ENCODE measurements at regions not wholly inside any gene's neighbourhood (a gene's known extent, or its start where the extent isn't known, plus 50 kb on each side); places are given as distances from the start of the nearest gene placed in this dataset.

- Mint-ChIP-seq H3K9me3 (peaks cover 3 to 23% (median 9%) of the 10 kb centered on the region in 7 donors), H3K4me1 (no peaks in the 10 kb centered on the region), H3K36me3 (no peaks in the 10 kb centered on the region), H3K27me3 (ENCODE audit: low read depth in 3 of 3) (no peaks in the 10 kb centered on the region), H3K4me3 (no peak overlapping the region), H3K27ac (no peak overlapping the region)
- Histone ChIP-seq H3K4me3 (replicated peaks in 1 of 3; ENCODE audit: low read depth in 2 of 3, low read length in 3 of 3) (no peak overlapping the region), H3K4me1 (ENCODE audit: control insufficient read depth in 1 of 2, insufficient read depth in 2 of 2, low read length in 2 of 2) (no peaks in the 10 kb centered on the region), H3K79me2 (ENCODE audit: insufficient read depth, low read length) (no peaks in the 10 kb centered on the region), H3K9me3 (replicated peaks in 1 of 2; ENCODE audit: control insufficient read depth in 1 of 2, insufficient read depth in 1 of 2, low read length in 2 of 2) (peaks cover 21 to 22% of the 10 kb centered on the region in 2 donors), H3K4me2 (replicated peaks; ENCODE audit: extremely low read depth, low read length, poor library complexity, severe bottlenecking) (no peak overlapping the region), H3K27me3 (ENCODE audit: control insufficient read depth in 2 of 2, insufficient read depth in 2 of 2, low read length in 2 of 2) (no peaks in the 10 kb centered on the region), H2AFZ (ENCODE audit: insufficient read depth, low read depth, low read length, poor library complexity, severe bottlenecking) (no peak overlapping the region), H3K36me3 (replicated peaks in 1 of 2; ENCODE audit: control insufficient read depth in 1 of 2, insufficient read depth in 2 of 2, low read length in 2 of 2) (no peaks in the 10 kb centered on the region), H3K27ac (ENCODE audit: low read depth in 1 of 2, low read length in 2 of 2) (no peak overlapping the region), H3K9ac (ENCODE audit: insufficient read depth, low read length, poor library complexity, severe bottlenecking) (no peak overlapping the region), H4K20me1 (ENCODE audit: insufficient read depth, low read length) (no peaks in the 10 kb centered on the region)
- WGBS (ENCODE audit: insufficient coverage), result 100% methylated on average over 1 of the region's 2 CpGs
- no peak for DNase-seq
- intact Hi-C loops (cut with micrococcal nuclease), result no loop called here
- TF ChIP-seq CTCF (IDR thresholded peaks at IDR 0.05), result no peak
These were observed 488.1 kb upstream of the GRM3 start for GRCh38 chr7:86155623-86156022.

DNA sequence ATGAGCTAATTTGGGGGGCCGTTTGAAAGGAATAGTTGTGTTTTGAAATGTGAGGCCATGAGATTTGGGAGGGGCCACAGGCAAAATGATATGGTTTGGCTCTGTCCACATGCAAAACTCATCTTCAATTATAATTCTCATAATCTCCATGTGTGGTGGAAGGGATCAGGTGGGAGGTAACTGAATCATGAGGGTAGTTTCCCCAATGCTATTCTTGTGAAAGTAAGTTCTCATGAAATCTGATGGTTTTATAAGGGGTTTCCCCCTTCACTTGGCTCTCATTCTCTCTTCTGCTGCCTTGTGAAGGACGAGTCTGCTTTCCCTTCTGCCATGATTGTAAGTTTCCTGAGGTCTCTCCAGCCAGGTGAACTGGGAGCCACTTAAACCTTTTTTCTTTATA is 490.8 kb upstream of the GRM3 start:
- H3K27ac Mint-ChIP-seq, result no peak overlapping the region

More for the DNA sequence above, 490.8 kb upstream of the GRM3 start:
- no peaks in the 10 kb centered on the region for H3K79me2 ChIP-seq (ENCODE audit: insufficient read depth, low read length)
- H3K4me3 ChIP-seq (replicated peaks in 1 of 3; ENCODE audit: low read depth in 2 of 3, low read length in 3 of 3), result no peak overlapping the region
- no peak overlapping the region for H3K4me3 Mint-ChIP-seq
- no peak overlapping the region for H3K9ac ChIP-seq (ENCODE audit: insufficient read depth, low read length, poor library complexity, severe bottlenecking)
- no peaks in the 10 kb centered on the region for H4K20me1 ChIP-seq (ENCODE audit: insufficient read depth, low read length)
- no peaks in the 10 kb centered on the region for H3K36me3 Mint-ChIP-seq
- no peaks in the 10 kb centered on the region for H3K27me3 Mint-ChIP-seq (ENCODE audit: low read depth in 3 of 3)
- no peak overlapping the region for H3K27ac ChIP-seq (ENCODE audit: low read depth in 1 of 2, low read length in 2 of 2)
- no CpG with 5 or more reads among the region's 2 CpGs for WGBS (ENCODE audit: insufficient coverage)
- intact Hi-C loops (cut with micrococcal nuclease), result no loop called here
- H3K27me3 ChIP-seq (ENCODE audit: control insufficient read depth in 2 of 2, insufficient read depth in 2 of 2, low read length in 2 of 2), result no peaks in the 10 kb centered on the region
- H3K36me3 ChIP-seq (replicated peaks in 1 of 2; ENCODE audit: control insufficient read depth in 1 of 2, insufficient read depth in 2 of 2, low read length in 2 of 2), result no peaks in the 10 kb centered on the region
- no peaks in the 10 kb centered on the region for H3K4me1 Mint-ChIP-seq
- peaks cover 5 to 16% of the 10 kb centered on the region in 2 donors for H3K9me3 ChIP-seq (replicated peaks in 1 of 2; ENCODE audit: control insufficient read depth in 1 of 2, insufficient read depth in 1 of 2, low read length in 2 of 2)
- no peaks in the 10 kb centered on the region for H3K4me1 ChIP-seq (ENCODE audit: control insufficient read depth in 1 of 2, insufficient read depth in 2 of 2, low read length in 2 of 2)
- H3K9me3 Mint-ChIP-seq, result peaks cover 0 to 14% (median 6%) of the 10 kb centered on the region in 7 donors
- no peak overlapping the region for H3K4me2 ChIP-seq (replicated peaks; ENCODE audit: extremely low read depth, low read length, poor library complexity, severe bottlenecking)
- no peak for TF ChIP-seq CTCF (IDR thresholded peaks at IDR 0.05)
- DNase-seq, result no peak
- no peak overlapping the region for H2AFZ ChIP-seq (ENCODE audit: insufficient read depth, low read depth, low read length, poor library complexity, severe bottlenecking)
